D721Med (cell line): ENCODE measurements at regions not wholly inside any gene's neighbourhood (a gene's known extent, or its start where the extent isn't known, plus 50 kb on each side); places are given as distances from the start of the nearest gene placed in this dataset.
A peak's percentile ranks its signal among the peaks of the same experiment; 100 is the strongest.

Source experiments
- DNase-seq: peaks from one replicate; pipeline ENCODE4 v3.0.0; 2011; ENCODE audit warnings: low spot score; ENCODE audit not compliant: insufficient read length
- FAIRE-seq: peaks from 2 replicates; lab custom pipeline; 2011; peaks lifted over from hg19 to GRCh38; lab: Jason Lieb, UNC
- CTCF ChIP-seq: IDR thresholded peaks from 2 replicates; pipeline ENCODE4 v1.5.1; 2012; ENCODE audit warnings: mild to moderate bottlenecking, control low read depth; ENCODE audit not compliant: insufficient read depth; ENCODE audit errors: missing control alignments

- FAIRE-seq (no peak), DNase-seq (no peak)
- no peak for TF ChIP-seq CTCF
Observed at GRCh38 chr18:42163321-42163720, 208.3 kb downstream of the PIK3C3 start.

- peak; percentile 87 for FAIRE-seq
- DNase-seq = no peak
- TF ChIP-seq CTCF = no peak
Observed at GRCh38 chr18:42164556-42164955, 209.5 kb downstream of the PIK3C3 start.

- DNase-seq (peak; percentile 27), FAIRE-seq (peak; percentile 98)
Observed at GRCh38 chr18:42165922-42166513, 211.0 kb downstream of the PIK3C3 start.

DNA sequence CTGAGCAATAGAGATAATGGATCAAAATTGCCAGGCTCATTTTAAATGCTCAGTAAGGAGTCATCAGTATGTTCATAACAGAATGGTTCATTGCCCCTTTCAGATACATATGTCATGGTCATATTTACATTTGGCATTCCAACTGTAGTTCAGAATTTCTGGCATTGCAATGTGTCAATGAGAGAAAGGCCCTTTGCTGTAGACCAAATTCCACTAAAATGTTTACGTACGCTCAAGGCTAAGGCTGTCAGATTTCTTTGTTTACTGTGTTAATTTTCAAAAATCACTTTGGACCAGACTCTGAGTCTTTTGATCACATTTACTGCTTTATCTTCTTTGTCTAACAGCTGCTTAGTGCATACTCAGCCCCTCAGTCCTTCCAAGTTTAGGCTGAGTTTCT is 213.5 kb downstream of the PIK3C3 start:
- no peak for DNase-seq
- TF ChIP-seq CTCF = no peak
- FAIRE-seq = peak; percentile 94

More at GRCh38 chr18:42165922-42166513, 211.0 kb downstream of the PIK3C3 start:
- TF ChIP-seq CTCF = no peak

DNA sequence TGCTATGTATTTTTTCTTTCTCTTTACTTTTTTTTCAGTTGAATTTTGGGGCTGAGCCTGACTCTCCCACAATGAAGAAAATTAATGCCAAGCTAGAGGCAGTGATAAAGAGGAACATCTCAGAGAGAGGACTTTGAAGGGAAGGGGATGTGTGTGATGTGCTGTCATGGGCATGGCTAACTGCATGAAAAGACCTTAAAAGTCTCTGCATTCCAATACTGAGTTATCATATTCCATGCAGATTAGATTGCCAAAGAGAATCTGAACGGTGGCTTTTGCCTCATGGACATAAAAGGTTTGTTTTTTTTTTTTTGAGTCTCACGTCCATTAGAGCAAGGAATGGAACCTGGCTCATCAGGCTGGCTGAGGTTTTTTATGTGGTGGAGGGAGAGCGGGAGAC is 213.9 kb downstream of the PIK3C3 start:
- DNase-seq = no peak
- no peak for TF ChIP-seq CTCF
- peak; percentile 64 for FAIRE-seq

DNA sequence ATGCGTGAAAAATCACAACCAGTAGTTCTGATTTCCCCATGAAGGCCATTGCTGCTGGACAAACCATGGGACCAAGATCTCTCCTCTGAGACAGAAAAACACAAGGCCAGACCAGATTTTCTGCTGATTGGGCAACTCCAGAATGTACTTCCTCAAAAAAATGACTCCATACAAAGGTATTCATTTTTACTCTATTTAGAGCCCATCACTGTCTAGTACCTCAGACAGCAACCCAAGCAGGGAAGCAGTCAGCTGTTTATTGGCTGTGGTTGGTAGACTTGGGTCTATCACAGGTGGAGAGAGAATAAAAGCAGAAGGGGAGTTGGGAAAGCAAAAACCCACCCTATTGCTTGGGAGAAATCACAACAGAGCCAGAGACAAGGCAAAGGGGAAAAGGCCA is 219.9 kb downstream of the PIK3C3 start:
- DNase-seq (no peak), FAIRE-seq (peak; percentile 21)
- no peak for TF ChIP-seq CTCF

DNA sequence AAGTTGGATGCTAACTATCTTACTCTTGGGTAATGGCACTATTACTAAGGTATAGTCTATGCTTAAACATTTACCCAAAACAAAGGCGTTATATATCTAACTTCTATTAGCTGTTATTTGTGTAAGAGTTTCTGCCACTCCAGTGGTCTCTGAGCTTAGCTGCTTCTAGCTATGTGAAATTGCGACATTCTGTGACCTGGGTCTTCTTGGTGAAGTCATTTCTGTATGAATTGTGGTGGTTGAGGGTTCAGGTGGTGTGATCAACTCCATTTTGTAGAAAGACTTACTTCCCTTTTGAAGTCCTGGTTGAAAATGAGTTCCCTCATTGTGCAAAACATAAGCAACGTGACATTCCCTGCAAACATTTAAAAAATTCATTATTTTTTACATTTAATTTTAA is 221.6 kb downstream of the PIK3C3 start:
- TF ChIP-seq CTCF = no peak
- FAIRE-seq = peak; percentile 25
- DNase-seq = no peak
